Lower leg skin (tissue), 3 donors: ENCODE measurements at regions not wholly inside any gene's neighbourhood (a gene's known extent, or its start where the extent isn't known, plus 50 kb on each side); places are given as distances from the start of the nearest gene placed in this dataset.

Source experiments
- POLR2A ChIP-seq, 2 donors: fragments of 450-650 bp; IDR thresholded peaks; one replicate each; pipeline ENCODE4 v1.6.1; 2016 to 2017; ENCODE audit warnings: antibody characterized with exemption in 2 of 2, mild to moderate bottlenecking in 1 of 2, moderate library complexity in 1 of 2
- TF ChIP-seq, protein P1 (sequence below), 3 donors: fragments of 450-650 bp; IDR thresholded peaks; one replicate each; pipeline ENCODE4 v1.5.1; 2016; ENCODE audit warnings: antibody characterized with exemption in 3 of 3, mild to moderate bottlenecking in 3 of 3, moderate library complexity in 2 of 3

DNA sequence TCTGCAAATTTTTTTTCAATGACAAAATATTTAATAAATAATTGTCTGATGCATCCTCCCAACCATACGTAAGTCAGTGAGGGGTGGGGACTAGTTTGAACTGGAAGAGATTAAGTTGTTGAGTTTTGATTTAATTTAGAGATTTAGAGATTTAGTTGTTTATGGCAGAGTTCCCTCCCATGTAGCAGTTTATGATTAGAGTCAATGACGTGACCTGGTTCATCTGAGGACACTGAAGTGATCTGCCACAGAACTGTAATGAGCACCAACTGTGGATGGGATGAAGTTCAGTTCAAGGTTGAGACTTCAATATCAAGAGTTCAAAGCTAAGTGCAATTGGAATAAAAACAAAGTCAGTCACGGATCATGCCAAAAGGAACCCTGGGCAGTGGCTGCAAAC, 609.3 kb downstream of the NOVA1 start:
- TF ChIP-seq POLR2A (IDR thresholded peaks at IDR 0.05): no peak
- TF ChIP-seq, protein P1, sequence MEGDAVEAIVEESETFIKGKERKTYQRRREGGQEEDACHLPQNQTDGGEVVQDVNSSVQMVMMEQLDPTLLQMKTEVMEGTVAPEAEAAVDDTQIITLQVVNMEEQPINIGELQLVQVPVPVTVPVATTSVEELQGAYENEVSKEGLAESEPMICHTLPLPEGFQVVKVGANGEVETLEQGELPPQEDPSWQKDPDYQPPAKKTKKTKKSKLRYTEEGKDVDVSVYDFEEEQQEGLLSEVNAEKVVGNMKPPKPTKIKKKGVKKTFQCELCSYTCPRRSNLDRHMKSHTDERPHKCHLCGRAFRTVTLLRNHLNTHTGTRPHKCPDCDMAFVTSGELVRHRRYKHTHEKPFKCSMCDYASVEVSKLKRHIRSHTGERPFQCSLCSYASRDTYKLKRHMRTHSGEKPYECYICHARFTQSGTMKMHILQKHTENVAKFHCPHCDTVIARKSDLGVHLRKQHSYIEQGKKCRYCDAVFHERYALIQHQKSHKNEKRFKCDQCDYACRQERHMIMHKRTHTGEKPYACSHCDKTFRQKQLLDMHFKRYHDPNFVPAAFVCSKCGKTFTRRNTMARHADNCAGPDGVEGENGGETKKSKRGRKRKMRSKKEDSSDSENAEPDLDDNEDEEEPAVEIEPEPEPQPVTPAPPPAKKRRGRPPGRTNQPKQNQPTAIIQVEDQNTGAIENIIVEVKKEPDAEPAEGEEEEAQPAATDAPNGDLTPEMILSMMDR (IDR thresholded peaks at IDR 0.05): no peak
